Progenitor cell of endocrine pancreas (in vitro differentiated cells): ENCODE measurements at regions not wholly inside any gene's neighbourhood (a gene's known extent, or its start where the extent isn't known, plus 50 kb on each side); places are given as distances from the start of the nearest gene placed in this dataset.

ENCODE experiments used
- DNase-seq: peaks from one replicate; pipeline ENCODE4 v3.0.0; 2021; ENCODE audit warnings: low spot score; ENCODE audit not compliant: unreplicated experiment
- H3K27ac Mint-ChIP-seq: 2 replicates; pipeline ENCODE4 v1.8.0; 2021; ENCODE audit warnings: mild to moderate bottlenecking, moderate library complexity, mixed read lengths
- H3K27me3 Mint-ChIP-seq: 2 replicates; pipeline ENCODE4 v1.8.0; 2021; ENCODE audit warnings: mixed read lengths
- H3K36me3 Mint-ChIP-seq: 2 replicates; pipeline ENCODE4 v1.8.0; 2022; ENCODE audit warnings: mixed read lengths; ENCODE audit not compliant: insufficient read depth
- H3K4me1 Mint-ChIP-seq: 2 replicates; pipeline ENCODE4 v1.8.0; 2021; ENCODE audit warnings: low read depth, mixed read lengths
- H3K4me3 Mint-ChIP-seq: 2 replicates; pipeline ENCODE4 v1.8.0; 2021; ENCODE audit warnings: low read depth, mild to moderate bottlenecking, moderate library complexity, mixed read lengths
- H3K9me3 Mint-ChIP-seq: 2 replicates; pipeline ENCODE4 v1.8.0; 2021; ENCODE audit warnings: low read depth, mixed read lengths
- CTCF ChIP-seq: fragments of 200-600 bp; sonication (generic); IDR thresholded peaks from one replicate; pipeline ENCODE4 v1.5.0; 2021; ENCODE audit warnings: antibody characterized with exemption, mild to moderate bottlenecking; ENCODE audit not compliant: unreplicated experiment

- Mint-ChIP-seq H3K4me3 (no peak overlapping the region), H3K27ac (no peak overlapping the region), H3K9me3 (peaks cover 8% of the 10 kb centered on the region), H3K36me3 (no peaks in the 10 kb centered on the region), H3K4me1 (no peaks in the 10 kb centered on the region), H3K27me3 (no peaks in the 10 kb centered on the region)
- TF ChIP-seq CTCF, result no peak
- DNase-seq, result no peak
Measured at GRCh38 chr4:123579961-123580360, 183.4 kb downstream of the SPRY1 start.

- Mint-ChIP-seq H3K9me3 (peaks cover 8% of the 10 kb centered on the region), H3K36me3 (no peaks in the 10 kb centered on the region), H3K4me3 (no peak overlapping the region), H3K4me1 (no peaks in the 10 kb centered on the region), H3K27ac (no peak overlapping the region), H3K27me3 (no peaks in the 10 kb centered on the region)
- no peak for DNase-seq
- TF ChIP-seq CTCF, result no peak
Measured at GRCh38 chr4:123580981-123581664, 184.5 kb downstream of the SPRY1 start.

GRCh38 chr4:123581802-123582201, 185.2 kb downstream of the SPRY1 start:
- no peak for DNase-seq
- TF ChIP-seq CTCF, result no peak
- Mint-ChIP-seq H3K4me1 (peaks cover under 1% of the 10 kb centered on the region), H3K9me3 (peaks cover 8% of the 10 kb centered on the region), H3K27ac (no peak overlapping the region), H3K4me3 (no peak overlapping the region), H3K36me3 (no peaks in the 10 kb centered on the region), H3K27me3 (no peaks in the 10 kb centered on the region)

GRCh38 chr4:123583043-123583442, 186.4 kb downstream of the SPRY1 start:
- no peak for TF ChIP-seq CTCF
- Mint-ChIP-seq H3K27ac (no peak overlapping the region), H3K4me3 (no peak overlapping the region), H3K27me3 (no peaks in the 10 kb centered on the region), H3K4me1 (peaks cover 5% of the 10 kb centered on the region), H3K36me3 (no peaks in the 10 kb centered on the region), H3K9me3 (peaks cover 8% of the 10 kb centered on the region)
- no peak for DNase-seq

- H3K36me3 Mint-ChIP-seq, result peaks cover 1% of the 10 kb centered on the region
- H3K9me3 Mint-ChIP-seq, result peaks cover 8% of the 10 kb centered on the region
- no peak for DNase-seq
- no peaks in the 10 kb centered on the region for H3K27me3 Mint-ChIP-seq
- H3K4me3 Mint-ChIP-seq, result no peak overlapping the region
- TF ChIP-seq CTCF, result no peak
- H3K4me1 Mint-ChIP-seq, result peaks cover 9% of the 10 kb centered on the region
- no peak overlapping the region for H3K27ac Mint-ChIP-seq
Measured at GRCh38 chr4:123585111-123585510, 188.5 kb downstream of the SPRY1 start.
